Midbrain (tissue), 1 donor: ENCODE measurements at regions not wholly inside any gene's neighbourhood (a gene's known extent, or its start where the extent isn't known, plus 50 kb on each side); places are given as distances from the start of the nearest gene placed in this dataset.

Experiments used
- DNase-seq: peaks from one replicate; lab custom pipeline; 2025; lab: John Stamatoyannopoulos, UW

DNA sequence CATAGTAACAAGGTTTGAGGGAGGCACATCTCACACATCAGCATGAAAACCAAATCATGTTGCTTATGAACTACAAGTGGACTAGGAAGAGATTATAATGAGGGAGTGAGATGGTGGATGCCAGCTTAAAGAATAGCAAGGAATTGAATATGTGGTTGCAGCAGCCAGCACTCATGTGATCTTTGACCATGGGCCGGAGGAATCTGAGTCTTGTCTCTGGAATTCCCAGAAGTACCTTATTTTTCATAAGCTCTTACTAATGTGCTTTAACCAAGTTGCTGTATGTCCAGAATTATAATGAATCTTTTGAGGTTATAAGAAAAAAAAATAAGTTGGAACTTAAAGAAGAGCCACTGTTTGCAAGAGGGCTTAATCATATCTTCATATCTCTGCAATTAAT lies 97.0 kb downstream of the DISP1 start:
- DNase-seq = no peak

DNA sequence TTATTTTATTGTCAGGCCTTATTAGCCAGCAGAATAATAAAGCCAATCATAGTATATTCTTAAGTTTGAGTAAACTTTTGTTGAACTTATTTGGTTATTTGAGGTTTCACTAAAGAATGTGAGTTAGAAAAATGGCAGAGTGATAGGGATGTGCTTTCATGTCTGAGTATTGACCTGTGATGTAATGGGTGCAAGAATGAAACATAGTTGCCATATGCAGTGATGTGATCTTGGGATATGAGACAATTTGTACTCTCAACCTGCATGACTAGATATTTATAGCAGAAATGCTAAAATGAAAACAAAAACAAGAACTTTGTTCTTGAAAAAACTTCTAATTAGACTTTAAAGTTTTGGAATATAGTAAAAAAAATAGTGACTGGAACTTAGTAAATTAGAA lies 97.9 kb downstream of the DISP1 start:
- no peak for DNase-seq

DNA sequence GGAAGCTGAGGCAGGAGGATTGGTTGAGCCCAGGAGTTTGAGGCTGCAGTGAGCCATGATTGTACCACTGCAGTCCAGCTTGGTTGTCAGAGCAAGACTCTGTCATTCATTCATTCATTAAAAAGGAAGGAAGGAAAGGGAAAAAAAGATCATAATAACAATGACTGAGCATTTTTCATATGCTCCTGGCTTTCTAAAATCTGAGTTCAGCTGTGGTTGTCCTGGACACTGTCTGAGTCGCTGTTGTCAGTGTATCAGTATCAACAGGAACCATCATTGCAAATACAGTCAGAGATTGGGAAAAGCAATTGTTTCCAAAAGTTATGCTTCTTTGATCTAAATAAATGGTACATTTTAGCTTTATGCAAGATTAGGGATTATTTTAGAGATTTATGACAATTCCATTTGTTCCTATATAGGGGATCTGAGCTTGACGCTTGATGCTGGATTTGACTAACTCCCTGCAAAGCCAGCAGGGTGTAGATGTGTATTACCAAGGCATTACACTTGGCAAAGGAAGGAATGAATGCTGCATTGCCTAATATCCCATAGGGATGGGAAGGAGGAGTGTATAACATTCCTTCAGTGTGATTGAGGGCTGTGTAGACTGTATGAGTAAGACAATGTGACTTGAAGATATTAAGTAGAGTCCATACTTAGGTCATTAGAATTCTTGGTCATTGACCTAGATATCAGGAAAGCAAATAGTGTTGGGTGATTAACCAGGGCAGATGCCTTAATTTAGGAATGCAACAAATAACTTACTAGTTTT lies 100.2 kb downstream of the DISP1 start:
- no peak for DNase-seq

DNA sequence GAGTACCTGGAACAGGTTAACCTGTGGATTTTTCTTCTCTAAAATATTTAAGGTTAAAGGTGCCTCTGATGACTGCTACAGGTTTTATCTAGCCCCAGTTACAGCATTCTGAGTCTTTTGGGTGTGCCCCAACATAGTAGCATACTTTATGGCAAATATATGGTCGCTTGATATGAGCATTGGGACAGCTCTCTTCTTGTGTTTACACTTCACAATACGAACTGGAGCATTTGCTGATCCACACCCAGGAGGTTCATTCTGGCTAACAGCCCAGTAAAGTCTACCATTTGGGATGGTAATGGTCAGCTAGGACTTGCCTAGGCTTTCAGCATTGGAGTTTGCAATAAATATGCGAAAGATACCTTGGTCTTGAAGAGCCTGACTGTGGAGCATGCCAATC lies 101.3 kb downstream of the DISP1 start:
- no peak for DNase-seq

DNA sequence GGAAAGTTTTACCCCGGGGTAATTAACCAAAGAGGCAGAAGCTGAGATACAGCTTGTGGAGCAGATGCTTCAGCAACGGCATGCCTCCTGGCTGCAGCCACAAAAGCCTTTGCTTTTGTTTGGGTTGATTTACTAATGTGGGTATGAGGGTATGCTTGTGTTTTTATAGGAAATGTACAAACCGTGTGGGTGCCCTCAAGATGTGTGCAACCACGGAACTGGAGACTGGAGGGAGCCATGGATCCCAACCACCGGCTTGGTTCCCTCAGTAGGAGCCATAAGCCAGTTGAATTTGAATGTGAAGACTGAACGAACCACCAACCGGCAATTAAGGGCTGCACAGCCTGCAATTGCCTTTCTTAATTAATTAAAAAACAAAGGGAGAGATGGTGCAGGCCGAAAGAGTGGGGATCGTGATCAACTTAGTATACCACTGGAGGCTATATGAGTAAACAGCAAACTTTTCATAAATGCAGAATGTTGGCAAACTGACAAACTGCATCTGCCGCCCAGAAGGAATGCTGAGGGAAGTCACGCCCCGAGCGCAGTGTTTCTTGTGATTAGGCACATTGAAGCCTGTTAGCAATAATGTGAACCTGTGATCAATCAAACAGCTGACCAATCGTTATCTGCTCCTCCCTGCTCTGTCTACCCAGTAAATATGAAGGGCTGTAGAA lies 104.1 kb downstream of the DISP1 start:
- DNase-seq = no peak

DNA sequence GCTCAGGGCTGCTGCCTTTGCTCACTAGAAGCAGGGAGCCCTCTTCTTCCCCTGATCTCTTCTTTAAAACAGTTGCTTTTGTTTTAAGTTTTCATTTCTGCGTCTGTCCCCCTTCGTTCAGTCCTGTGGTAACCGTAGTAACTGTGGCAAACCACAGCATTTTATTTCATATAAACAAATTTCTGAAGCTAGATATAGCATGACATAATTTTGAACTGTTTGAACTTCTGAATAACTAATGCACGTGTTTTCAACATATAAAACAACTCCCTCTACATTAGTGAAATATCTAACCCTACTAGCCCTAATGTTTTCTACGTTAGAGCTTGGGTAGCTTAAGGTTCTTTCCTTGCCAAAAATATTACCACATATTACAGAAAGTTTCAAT lies 104.6 kb downstream of the DISP1 start:
- no peak for DNase-seq

DNA sequence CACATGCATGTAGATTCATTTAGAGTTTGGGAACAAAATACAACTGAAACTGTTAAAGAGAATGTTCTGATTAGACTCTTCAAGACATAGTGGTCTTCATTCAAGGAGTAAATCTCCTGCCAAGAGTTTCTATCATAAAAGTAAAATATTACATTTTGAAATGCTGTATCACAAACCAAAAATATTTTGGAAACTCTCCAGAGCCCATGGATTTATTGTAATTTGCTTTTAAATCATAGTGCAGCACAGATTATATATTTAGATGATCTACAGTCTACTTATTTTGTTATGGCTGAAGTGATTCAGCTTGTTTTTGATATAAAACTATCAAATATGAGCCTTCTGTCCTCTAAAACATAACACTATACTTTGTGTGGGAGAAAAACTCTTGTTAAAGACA lies 105.3 kb downstream of the DISP1 start:
- no peak for DNase-seq

DNA sequence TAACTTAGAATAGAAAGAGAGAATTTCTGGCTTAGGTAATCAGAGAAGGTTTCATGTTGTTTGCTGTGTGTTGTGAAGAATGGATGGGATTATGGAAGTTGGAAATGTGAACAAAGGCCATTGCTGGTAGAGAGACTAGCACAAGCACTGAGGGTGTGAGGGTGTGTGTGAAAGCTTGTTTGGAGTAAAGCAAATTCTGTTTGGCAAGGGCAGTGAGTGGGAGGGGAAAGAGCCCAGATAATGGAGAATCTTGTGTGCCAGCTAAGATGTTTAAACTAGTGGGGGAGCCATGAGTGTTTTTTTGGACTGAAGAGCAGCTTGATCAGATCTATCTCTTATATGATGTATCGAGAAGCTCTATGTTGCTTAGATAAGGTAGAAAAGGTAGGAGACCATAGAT lies 107.1 kb downstream of the DISP1 start:
- no peak for DNase-seq

DNA sequence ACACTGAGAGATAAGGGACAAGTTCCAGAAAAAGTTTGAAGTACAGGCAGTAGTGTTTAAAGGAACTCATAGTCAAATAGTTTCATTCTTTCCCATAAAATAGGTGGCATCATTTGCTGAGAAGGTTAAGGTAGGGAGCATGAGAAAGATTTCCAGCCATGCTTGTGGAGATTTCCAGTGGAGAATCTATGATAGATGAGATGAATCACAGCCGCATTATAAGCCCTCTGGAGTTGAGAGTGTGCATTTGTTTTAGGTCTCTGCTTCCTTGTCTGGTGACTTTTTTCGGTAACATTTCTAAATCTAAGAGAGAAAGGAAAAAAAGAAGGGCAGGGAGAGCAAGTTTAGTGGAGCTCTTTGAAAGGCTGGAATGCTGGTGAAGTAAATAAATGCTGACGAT lies 108.7 kb downstream of the DISP1 start:
- no peak for DNase-seq

DNA sequence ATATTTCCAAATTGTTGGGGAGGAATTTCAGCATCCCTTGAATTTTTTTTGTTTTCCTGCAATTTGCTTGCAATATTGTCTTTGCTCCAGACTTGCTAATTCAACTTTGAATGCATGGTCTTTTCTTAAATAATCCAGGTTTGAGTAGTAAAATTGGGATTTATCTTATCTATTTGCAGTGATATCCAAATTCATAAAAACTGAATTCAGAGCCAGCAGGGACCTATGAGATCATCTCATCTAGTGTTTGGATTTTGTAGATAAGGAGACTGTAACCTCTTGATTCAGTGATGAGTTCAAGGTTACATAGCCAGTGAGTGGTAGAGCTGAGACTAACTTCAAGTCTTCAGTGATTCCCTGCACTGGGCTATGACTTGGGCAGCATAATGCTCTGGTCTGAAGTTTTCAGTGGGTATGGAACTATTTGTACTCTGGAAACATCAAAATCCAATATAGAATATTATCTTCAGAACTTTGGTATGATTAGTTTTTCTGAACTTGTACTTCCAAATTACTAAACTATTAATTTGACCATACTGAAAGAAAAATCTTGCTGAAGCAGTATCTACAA lies 109.4 kb downstream of the DISP1 start:
- DNase-seq = no peak

DNA sequence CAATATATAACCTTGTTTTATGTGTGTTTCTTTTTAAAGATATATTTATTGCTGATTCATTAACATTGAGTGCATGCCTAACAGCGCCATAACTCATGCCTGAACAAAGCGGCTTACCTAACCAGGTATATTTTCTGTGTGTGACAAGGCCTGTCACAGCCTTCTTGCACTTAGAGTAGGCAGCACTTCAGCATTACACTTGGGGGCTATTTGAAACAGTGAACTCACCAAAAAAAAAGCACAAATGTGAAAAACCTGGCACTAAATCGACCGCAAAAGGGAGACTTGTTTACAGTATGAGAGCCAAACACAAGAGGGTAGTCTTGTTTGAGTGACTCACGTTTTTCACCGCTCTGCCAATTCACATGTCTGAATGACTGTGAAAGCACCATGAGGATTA lies 111.7 kb downstream of the DISP1 start:
- no peak for DNase-seq

DNA sequence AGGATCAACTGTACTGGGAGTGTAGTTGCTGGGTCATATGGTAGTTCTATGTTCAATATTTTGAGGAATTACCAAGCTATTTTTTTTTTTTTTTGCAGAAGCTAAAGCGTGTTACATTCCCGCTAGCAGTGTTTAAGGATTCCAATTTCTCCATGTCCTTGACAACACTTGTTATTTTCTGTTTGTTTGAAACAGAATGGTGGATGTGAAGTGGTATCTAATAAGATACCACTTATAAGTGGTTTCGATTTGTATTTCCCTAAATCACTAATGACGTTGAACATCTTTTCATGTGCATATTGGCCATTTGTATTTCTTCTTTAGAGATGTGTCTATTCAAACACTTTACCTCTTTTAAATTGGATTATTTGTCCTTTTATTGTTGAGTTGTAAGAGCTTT lies 112.2 kb downstream of the DISP1 start:
- no peak for DNase-seq

DNA sequence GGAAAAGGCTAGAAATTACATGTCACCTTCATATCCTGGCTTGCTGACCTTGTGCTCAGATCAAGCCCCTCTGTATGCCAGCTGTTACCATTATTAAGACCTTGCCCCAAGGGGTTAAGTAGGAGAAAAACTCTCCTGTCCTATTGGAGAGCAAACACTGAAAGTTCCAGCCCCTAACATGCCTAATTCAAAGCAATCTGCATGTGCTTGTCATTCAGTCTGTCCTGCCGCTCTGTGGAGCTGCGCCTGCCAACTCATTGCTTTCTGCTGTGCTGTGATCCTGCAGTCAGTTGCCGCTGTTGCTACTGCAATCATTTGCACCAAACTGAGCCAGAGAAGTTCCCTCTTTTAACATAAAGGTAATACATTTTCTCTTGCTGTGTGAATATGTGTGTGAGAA lies 113.4 kb downstream of the DISP1 start:
- DNase-seq = peak; percentile 40

DNA sequence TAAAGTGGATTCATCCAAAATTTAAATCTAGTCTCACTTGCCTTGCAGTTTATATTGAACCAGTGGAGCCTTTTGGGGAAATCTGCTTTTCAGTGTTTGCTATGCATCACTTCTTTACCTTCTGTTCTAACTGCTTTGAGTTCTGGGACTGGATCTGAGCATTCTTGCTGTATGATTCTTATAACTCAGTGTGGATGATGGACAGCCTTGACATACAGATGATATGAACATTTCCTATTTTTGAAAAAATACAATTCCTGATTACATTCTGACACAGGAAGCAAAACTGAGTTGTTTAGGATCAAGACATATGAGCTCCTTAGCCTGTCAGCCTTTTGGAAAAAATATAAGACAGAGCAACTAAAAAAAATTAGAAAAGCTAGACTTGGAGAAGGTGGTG lies 115.2 kb downstream of the DISP1 start:
- no peak for DNase-seq

DNA sequence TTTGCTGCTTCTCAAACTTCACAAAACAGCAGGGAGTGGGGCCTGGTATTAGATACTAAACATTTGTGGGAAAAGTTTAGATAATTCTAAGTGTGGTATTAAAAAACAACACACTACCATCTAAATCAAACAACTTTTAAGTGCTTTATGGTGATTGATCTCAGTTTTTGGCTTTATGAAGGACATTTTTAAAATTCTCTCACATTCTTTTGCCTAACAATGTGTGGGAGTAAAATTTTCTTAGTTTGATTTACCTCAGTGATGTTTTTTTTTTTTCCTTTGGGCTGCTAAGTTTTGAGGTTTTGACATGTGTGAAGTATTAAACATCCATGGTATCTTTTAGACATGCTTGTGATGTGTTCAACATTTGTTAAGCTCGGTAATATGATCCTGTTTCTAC lies 116.2 kb downstream of the DISP1 start:
- DNase-seq = no peak

DNA sequence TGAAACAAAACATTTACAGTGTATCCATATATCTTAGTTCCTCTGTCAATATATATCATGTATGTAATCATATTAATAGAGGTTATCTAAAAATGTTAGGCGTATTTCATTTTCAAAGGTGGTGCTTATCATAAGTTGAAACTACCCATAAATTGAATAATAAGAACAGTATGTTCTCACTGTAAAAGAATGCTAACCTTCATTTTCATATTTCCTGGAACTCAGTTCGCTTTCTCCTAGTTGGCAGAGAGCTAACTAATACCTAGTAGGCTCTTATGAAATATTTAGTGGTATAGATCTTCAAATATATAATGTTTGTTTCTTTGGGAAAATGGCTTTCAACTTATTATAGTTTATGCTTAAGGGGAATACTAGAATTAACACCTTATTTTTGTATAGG lies 118.4 kb downstream of the DISP1 start:
- DNase-seq = no peak

DNA sequence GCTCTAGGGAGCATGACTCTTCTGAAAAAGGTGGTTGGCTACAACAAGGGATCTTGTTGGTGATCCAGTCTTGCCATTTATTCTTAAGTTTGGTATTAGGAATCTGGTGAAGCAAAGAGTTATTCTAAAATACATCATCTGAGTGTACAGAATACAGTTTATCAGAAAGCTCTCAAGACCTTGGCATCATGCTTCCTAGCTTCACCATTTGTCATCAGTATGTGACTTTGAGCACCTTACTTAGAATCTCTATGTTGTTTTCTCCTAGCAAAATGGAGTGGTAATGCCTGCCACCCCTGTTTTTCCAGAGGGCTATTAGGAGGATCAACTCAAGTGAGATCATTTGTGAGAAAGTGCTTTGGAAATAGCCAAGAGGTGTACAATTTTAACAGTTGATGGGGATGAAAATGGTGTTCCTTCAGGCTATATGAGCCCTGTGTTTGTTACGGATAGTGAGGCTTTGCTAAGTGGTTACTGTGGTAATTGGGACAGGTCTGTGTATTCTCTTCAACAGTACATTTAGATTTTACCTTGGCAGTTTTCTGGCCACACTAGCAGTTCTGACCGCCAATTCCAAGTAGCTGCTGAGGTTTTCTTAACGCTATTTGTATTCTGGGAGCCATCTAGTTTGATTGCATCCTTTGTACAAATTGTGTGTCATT lies 120.5 kb downstream of the DISP1 start:
- no peak for DNase-seq

DNA sequence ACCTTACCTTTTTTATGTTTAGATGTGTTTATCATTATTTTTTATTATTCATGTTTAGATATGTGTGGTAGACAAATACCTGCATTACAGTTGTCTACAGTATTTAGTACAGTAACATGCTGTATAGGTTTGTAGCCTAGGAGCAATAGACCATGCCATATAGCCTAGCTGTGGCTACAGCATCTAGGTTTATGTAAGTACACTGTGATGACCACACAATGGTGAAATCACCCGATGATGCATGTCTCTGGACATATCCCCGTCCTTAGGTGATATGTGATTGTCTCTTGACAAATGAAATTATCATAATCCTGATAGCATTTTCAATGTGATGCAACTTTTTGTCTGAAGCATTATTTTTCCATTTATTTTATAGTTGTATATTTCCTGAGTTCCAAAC lies 121.2 kb downstream of the DISP1 start:
- DNase-seq = no peak

DNA sequence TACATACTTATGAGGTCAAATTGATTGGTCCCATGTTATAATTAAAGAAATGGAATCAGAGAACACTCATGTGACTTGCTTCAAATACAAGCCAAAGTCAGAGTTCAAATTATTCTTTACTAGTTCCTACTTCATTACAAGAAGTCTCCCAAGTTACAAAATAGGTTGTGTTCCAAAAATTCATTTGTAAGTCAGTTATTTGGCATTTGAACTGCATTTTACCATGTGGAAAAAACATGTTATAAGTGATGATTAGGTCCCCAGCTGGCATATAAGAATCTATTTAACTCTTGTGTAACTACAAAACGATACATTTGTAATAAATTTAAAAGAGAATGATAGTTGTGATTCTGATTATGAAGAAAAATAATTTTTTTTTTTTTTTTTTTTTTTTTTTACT lies 124.1 kb downstream of the DISP1 start:
- no peak for DNase-seq

DNA sequence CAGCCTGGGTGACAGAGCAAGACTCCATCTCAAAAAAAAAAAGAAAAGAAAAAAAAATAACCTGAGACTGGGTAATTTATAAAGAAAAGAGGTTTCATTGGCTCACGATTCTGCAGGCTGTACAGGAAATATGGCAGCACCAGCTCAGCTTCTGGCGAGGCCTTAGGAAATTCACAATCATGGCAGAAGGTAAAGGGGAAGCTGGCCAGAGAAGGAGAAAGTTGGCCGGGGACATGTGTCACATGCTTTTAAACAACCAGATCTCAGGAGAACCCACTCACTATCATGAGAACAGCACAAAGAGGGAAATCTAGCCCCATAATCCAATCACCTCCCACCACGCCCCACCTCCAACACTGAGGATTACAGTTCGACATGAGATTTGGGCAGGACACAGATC lies 125.3 kb downstream of the DISP1 start:
- DNase-seq = no peak

DNA sequence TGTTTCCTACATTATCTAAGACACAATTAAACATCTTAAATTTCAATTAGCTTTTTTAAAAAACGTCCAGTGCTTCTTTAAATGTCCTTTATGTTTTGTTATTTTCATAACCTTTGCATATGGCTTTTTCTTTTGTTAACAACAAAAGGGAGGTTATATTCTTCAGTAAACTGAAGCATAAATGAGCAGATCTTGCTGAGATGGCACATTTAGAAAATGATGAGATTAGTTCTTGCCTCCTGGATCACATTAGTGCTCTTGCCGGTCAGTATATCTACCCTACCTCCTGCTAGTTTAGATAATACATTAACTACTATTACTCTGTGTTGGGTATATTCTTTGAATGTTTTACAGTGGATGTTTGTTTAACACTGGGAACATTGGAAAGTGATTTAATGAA lies 126.1 kb downstream of the DISP1 start:
- no peak for DNase-seq

DNA sequence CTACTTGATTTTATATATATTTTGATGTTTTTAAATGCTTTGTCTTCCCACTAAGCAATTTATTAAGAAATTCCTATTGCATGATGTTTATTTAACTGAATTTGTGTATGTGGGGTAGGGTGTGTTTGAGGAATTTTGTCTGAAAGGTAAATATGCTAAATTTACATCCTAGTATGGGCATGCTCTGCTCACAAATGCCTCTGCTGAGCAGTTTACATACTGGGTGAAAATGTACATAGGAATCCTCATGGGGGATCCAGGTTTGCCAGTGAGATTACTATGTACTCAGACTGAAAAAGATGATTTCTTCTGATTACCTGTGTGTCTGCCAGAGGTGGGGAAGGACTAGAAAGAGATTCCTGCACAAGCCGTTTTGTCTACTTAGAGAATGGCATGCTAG lies 126.6 kb downstream of the DISP1 start:
- DNase-seq = no peak

DNA sequence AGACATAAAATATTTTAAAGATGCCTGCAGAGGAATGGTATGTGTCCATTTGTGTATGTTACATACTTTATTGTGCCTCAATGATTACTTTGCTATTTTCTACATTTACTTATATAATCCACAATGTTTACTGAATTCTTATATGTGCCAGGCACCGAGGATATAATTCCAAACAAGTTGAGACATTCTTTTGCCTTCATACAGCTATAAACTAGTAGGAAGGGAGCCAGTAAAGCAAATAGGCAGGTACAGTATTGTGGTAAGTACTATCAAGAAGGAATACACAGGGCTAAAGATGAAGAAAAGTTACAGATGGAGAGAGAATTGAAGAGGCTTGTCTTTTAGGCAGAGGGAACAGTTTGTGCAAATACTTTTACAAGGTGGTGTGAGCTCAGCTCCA lies 131.6 kb downstream of the DISP1 start:
- no peak for DNase-seq
